NCI-H446 (cell line): ENCODE measurements at regions not wholly inside any gene's neighbourhood (a gene's known extent, or its start where the extent isn't known, plus 50 kb on each side); places are given as distances from the start of the nearest gene placed in this dataset.
A peak's percentile ranks its signal among the peaks of the same experiment; 100 is the strongest.
"Not testable (repeated sequence)": the region's sequence is repeated elsewhere in the genome, so short reads cannot be mapped to it uniquely, and the experiment has no call there.

Source experiments
- DNase-seq, 2 experiments: peaks; one replicate each; lab custom pipeline; 2025; lab: John Stamatoyannopoulos, UW

DNA sequence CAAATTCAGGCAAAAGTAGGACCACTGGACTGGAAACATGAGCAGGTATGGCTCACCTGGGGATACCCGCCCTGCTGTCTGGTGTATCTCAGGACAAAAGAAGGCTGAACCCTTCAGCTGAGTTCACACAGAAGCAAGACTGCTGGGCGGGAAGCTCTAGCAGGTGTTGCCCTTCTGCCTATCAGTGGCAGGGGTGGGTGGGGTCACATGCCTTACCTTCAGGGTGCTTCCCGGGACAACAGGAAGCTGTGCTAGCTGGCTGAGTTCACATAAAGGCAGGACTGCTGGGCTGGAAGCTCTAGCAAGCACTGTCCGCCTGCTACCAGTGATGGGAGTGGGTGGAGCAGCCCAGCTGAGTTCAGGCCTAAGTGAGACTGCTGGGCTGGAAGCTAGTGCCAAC, 498.8 kb upstream of the ZNF608 start:
- no peak for DNase-seq

DNA sequence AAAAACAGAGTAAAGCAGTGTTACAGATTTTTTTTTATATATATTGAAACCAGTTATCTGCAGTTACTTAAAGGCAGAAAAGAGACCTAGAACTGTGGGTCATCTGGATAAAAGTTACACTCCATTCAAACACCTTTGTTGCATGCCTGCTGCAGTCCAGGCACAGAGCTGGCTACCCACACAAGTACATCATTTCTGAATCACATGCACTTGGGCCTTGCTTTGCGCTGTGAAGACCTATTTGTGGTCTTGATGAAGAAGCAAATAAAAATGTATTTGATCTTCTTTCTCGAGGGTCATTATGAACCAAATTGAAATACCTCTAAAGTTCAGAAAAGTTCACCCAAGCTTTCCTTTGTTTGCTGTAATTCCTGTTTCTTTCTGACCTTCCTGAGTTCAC, 503.0 kb upstream of the ZNF608 start:
- no peak for DNase-seq

DNA sequence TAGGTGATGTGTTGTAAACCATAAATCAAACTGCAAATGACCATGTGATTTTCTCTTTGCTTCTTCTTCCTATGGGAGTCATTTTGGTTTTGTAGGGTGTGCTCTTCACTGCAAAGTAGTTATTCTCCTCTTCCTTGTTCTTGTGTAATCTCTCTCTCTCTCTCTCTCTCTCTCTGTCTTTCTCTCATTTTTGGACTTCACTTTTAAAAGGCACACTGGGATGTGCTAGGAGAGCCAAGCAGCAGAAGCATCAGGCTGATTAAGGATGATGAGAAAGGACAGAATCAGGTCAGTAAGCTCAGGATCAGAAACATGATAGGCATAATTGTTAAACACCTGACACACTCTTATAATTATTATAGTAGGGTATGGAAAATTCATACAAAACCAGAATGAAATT, 505.3 kb upstream of the ZNF608 start:
- DNase-seq: no peak

DNA sequence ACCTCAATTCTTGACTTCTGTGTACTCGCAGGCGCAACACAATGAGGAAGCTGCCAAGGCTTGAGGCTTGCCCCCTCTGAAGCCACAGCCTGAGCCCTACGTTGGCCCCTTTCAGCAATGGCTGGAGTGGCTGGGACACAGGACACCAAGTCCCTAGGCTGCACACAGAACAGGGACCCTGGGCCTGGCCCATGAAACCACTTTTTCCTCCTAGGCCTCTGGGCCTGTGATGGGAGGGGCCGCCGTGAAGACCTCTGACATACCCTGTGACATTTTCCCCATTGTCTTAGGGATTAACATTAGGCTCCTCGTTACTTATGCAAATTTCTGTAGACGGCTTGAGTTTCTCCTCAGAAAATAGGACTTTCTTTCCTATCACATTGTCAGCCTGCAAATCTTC, 507.2 kb upstream of the ZNF608 start:
- not testable (repeated sequence) for DNase-seq

DNA sequence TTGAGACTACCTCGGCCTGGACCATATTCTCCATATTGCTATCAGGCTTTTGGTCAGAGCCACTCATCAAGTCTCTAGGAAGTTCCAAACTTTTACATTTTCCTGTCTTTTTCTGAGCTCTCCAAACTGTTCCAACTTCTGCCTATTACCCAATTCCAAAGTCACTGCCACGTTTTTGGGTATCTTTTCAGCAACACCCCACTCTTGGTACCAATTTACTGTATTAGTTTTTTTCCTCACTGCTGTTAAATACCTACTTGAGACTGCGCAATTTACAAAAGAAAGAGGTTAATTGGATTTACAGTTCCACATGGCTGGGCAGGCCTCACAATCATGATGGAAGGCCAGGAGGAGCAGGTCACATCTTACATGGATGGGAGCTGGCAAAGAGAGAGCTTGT, 507.8 kb upstream of the ZNF608 start:
- DNase-seq: no peak

DNA sequence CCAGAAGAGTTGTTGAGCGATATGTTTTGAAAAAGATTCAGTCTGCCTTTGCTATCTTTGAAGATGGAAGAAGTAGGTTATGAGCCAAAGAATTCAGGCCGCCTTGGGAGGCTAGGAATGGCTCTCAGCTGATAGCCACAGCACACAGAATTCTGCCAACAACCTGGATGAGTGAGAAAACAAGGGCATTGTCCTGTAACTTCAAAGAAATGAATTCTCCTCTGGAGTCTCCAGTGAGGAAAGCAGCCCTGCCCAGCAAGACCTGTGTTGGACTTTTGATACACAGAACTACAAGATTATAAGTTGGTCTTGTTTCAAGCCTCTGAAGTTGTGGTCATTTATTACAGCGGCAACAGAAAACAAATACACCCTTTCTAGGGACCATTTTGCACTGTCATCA, 509.9 kb upstream of the ZNF608 start:
- DNase-seq: no peak

DNA sequence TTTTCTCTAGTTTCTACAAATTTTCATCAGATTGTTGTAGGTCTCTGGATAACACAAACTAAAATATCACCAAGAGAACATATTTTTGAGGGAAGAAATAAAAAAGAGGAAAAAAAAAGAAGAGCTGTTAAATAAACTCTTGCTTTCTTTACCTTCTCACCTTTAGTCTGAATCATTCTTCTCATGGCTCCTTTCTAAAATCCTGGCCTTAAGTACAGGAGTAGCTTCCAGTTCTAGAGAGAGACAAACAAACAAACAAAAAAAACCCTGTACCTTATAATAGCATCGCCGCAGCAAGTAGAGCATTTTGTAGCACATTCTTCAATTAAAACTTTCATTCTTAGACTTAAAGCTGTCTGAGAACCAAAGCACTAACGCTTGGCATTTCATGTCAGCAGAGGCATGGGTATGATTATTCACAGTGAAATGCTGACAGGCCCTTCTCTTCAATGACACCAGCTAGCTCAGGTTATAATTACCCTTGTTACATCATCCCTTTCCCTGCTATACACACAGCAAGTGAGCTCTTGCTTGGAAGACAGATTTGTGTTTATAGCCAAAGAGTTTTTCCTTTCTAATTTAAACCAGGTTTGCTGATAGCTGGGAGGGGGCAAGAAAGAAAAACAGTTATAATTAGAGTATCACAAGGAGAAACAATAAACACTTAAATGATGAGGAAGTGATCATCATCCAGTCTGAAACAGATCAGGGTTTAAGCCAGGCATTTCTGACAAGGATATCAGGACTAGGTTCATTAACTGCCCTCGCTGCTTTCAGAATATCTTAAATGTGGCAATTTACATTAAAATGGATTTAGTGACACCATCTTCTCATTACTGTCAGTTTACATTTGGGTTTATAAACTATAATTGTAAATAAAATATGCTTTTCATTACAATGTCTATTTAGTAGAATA, 510.9 kb upstream of the ZNF608 start:
- DNase-seq: no peak

DNA sequence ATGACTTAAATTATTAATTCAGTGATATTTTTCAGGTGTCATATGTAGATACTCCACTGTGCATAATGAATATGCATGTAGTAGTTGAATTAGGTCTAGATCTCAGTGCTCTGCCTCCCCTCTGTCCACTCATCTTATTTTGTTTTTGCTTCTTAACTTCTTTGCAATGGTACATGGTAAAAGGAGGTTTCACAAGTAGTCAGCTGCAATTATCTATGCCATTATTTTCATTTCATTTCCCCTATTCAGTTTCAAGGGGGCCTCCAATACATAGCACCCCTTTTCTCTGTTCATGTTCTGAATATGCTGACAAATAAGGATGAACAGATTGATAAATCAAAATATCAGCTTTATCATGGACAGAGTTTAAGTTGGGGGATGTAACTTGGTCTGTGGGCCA, 511.6 kb upstream of the ZNF608 start:
- DNase-seq: no peak

DNA sequence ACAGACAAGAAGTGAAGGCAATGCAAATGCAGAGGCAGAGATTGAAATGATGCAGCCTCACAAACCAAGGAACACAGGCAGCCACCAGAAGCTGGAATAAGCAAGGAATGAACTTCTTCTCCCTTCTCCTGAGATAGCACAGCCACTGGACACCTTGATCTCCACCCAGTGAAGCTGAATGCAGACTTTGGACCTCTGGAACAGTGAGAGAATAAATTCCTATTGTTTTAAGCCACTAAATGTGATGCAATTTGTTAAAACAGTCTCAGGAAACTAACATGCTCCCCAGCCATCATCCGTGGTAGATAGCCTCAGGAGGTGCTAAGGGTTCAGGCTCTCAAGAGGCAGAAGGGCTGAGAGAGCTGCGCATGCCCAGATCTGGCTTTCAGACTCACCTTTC, 512.2 kb upstream of the ZNF608 start:
- DNase-seq: no peak

DNA sequence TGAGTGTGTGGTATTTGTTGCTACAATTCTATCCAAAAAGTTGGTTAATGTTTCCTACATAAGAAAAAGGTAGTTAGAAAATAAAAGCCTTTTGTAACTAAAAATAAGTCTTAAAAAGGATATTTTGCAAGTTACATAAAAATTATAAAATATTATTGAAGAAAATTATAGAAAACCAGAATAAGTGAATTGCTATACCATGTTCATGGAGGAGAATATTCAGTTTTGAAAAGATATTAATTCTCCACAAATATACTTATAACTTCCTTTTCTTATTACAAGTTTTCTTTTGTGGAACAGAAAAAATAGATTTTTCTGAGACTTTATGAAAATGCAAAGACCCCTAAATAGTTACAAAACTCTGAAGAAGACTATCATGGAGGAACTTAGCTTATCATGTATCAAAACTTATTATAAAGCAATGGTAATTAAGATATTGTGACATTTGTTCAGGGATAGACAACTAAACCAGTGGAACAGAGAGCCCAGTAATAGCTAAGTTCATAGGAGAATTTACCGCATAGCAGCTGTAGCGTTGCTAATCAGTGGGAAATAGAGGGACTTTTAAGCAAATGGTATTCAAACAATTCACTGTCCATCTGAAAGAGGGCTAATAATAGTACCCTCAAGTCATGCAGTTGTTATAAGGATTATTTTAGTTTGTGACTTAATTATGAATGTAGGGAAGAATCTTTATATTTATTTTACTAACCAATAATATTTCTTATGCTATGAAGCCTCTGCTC, 515.2 kb upstream of the ZNF608 start:
- DNase-seq: no peak

DNA sequence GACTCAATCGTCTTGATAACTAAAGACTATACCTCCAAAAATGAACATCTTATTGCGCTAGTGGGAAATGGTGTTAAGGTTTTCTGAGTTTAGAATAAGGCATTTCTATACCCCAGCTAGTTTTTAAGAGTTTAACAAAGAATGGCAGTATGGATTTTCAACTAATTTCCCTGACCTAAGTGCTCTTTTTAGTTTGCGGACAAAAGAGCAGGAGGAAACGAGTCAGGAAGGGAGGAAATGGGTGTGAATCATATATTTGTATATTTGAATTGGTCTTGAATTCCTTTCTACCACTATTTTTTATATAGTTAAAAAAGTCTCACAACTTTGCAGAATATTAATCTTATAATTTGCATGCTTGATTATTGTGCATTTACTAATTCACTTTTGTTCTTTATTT, 516.3 kb upstream of the ZNF608 start:
- DNase-seq: no peak

DNA sequence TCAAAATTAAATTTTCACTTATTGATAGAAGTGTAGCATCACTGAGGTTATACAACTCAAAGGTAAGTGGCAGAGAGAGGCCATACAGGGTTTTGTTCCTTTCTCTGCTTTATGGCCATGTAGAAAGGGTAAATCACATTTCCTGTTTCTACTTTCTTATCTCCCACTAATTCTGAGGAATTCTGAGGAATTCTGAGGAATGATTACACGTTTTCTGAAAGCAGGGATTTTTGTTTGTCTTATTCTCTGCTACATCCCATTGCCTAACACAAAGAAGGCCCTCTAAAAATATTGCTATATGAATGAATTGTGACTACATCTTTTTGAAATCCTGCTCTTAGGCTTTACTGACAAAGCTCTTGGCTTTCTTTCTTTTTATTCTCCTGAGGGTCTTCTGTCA, 516.9 kb upstream of the ZNF608 start:
- DNase-seq: no peak

DNA sequence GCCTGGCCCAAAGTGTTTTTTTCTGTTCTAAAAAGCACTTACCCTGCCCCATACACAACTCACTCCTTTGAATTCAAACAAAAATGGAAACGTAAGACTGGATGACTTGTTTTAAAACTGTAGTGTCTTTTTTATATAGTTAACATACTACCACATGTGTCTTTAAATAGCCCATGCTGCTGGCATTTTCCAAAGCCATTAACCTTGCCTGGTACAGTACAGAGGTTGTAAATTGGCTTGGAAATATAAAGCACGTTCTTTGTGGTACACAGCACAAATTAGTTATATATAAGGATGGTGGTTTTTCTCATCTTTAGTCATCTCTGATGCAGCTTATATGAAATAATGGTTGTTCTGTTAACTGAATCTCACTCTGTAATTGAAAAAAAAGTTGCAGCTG, 519.7 kb upstream of the ZNF608 start:
- no peak for DNase-seq

DNA sequence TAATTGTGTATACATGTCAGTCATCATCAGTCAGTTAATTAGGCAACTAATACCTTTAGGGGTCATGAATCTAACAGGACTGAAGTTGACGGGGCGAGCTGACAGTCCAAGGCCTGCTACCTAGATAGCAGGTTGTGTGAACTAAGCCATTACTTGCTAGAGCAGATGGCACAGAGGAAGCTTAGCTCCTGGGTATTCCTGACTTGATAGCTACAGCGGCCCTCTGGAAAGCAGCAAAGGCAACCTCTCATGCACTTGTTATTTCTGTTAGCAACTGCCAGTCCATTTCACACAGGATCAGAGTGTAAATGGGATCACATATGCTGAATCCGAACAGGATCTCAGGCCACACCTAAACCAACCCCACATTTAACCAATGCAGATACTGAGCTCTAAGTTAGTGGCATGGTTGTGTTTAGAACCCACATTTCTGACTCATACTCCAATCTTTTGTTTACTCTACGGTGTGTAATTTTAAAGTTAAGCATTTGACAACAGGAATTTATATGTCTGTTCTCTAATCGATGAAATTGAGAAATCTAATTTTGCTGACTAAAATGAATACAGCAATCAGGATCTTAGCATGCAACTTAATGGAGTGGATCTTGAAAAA, 521.3 kb upstream of the ZNF608 start:
- DNase-seq: peak in 1 of 2 experiments; percentile 8

DNA sequence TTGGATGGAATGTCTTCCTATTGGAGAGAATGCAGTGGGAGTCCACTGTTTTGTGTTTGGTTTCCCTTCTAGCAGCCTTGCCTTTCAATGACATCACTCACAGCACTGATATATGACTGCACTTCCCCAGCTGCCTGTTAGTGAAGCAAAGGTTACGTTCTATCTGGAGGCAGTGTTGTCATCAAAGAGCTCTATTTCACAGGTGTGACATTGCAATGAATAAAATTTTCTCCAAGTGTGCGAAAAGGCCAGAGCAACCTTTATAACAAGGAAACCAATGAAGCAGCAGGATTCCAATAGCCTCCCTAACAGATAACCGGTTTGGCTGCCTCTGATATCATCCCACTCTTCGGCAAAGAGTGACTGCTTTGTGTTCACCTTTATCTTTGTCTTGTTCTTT, 523.5 kb upstream of the ZNF608 start:
- no peak for DNase-seq

DNA sequence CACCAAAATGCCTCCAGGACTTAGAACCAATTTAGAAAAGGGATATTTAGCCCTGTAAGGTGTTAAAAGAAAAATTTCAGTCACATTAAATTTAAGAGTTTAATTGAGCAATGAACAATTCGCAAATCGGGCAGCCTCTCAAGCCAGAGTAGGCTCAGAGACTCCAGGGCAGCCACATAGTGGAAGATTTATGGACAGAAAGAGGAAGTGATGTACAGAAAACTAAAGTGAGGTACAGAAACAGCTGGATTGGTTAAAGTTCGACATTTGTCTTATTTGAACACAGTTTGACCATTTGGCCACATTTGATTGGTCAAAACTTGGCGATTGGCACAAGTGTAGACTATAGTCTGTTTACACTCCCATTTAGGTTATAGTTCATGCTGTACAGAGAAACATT, 525.9 kb upstream of the ZNF608 start:
- no peak for DNase-seq

DNA sequence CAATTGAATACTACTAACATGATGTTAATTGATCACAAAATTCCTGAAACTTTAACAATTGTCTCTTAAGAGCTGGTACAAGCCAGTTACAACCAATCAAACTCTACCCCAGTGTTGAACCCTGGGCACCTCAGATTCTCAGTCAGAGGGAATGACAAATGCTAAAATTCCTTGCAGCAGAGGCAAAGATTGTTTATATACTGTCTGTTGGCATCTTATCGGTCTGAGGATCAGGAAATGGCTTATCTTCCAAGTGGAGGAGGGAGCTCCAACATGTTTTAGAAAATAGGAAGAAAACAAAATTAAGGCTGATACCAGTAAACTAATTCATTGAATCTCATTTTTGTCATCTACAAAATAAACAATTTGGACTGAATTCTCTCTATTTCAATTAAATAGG, 527.8 kb upstream of the ZNF608 start:
- DNase-seq: no peak

DNA sequence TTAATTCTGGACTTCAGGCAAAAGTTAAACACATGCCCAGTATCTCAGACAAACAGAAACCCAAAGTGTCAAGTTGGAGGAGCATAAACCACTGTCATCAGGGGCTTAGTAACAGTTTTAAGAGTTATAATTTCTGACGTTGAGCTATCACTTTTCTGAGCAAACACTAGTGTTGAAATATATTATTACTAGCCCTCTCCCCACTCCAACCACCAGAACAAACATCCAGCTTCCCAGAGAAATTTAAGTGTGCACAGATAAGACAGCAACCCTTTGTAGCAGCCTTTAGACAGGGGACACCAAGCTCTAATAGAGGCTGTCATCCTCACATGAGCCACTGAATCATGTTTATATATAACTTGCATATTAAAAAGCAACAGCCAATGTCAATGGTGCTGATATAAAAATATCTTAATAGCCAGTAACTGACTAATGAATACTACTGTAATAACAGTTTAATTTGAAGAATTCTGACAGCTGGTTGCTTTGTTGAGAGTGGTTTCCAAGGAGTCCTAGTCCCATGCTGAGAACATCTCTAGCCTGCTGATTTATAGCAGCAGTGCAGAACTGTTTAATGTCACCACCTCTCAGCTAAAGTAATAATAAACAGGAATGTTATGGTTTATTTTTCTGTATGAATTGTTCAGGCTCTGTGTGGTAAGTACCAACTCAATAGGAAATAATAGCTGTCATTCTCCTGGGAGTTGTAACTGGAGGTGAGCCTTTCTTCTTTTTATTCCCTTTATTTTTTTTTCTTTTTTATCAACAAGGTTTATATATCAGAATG, 528.7 kb upstream of the ZNF608 start:
- peak; percentile 27 to 55 for DNase-seq

DNA sequence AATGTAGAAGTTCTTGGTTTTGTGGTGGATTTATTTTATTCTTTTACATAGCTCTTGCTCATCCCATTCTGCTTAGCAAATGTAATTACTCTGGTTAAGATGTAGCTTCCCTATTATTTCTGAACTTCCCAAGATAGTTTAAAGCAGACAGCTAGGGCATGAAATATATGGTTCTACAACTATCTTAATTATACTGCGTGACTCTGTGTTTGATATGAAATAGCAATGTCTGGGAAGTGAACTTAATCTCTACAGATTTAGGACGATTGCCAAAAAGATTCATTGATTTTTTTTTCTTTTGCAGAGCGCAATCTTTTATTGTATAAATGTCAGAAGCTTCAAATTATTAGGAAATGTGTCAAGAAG, 529.3 kb upstream of the ZNF608 start:
- no peak for DNase-seq

DNA sequence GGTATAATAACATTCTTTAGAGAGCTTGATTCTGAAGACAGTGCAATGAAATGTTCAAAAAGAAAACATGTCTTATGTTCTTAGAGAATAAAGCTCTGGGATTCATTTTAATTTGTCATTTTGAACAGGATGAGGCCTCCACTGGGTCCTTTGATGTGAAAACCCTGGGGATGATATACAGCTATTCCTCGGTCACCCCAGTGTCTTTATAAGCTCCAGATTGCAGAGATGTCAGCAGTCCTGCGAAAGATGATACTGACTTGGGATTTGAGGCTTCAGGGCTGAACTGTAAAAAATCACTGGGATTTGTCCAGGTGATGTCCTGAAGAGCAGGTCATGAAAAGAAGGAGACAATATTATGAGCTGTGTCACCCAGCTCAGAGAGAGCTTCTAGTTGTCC, 529.7 kb upstream of the ZNF608 start:
- DNase-seq: no peak

DNA sequence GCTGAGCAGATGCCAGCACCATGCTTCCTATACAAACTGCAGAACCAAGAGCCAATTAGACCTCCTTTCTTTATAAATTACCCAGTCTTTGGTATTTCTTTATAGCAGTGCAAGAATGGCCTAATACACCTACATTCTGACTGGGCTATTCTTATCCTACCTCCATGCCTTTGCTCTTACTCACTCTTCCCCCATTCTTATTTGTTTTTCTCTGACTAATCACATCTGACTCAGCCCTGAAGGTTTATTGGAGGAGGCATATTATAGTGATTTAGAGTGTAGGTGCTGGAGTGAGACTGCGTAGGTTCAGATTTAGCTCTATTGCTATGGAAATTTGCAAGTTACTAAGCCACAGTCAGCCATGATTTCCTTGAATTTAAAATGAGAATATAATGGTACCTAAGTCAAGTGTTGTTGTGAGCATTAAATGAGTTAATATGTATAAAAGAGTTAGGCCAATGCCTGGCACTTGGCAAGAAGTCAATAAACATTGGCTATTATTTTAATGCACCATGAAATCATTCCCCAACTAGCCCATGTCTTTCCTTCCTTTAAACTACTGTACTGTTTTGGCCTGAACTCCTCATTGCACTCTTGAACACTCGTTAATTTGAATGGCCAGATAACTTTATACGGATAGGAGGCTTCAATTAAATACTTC, 531.2 kb upstream of the ZNF608 start:
- DNase-seq: no peak

DNA sequence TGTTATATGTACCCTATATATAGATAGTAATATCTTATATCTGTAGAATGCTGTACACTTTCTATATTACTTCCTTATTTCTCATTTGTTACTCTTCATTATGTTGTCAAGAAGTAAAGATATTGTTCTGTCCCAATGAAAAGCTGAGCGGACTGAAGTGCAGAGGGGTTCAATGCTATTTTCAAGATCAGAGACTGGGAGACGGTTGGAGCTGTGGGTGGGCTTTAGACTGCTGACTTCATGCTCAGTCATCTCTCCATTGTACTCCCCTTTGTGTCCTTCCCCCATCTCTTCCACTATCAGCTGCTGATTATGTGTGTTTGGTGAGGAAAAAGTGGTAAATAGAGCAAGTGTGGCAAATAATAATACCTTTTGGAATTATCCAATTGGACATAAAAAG, 532.3 kb upstream of the ZNF608 start:
- no peak for DNase-seq
